Activated naive CD4-positive, alpha-beta T cell treated with Interleukin-2 at 50 U/mL for 16 hours (primary cell): ENCODE measurements at regions not wholly inside any gene's neighbourhood (a gene's known extent, or its start where the extent isn't known, plus 50 kb on each side); places are given as distances from the start of the nearest gene placed in this dataset.
"Not testable (repeated sequence)": the region's sequence is repeated elsewhere in the genome, so short reads cannot be mapped to it uniquely, and the experiment has no call there.

Source experiments
- DNase-seq: peaks from one replicate; pipeline ENCODE4 v3.0.0-alpha.2; 2020

- DNase-seq: not testable (repeated sequence)
Observed at GRCh38 chr1:121117622-121118479, 66.3 kb downstream of the FAM72B start.
